Colonic mucosa (tissue), 4 donors: ENCODE measurements at regions not wholly inside any gene's neighbourhood (a gene's known extent, or its start where the extent isn't known, plus 50 kb on each side); places are given as distances from the start of the nearest gene placed in this dataset.

Source experiments
- DNase-seq: peaks from one replicate; pipeline ENCODE4 v3.0.0-alpha.2; 2020
- H3K27ac ChIP-seq: fragments of 200-600 bp; one replicate; pipeline ENCODE4 v1.8.0; 2021
- H3K27me3 ChIP-seq: fragments of 200-600 bp; one replicate; pipeline ENCODE4 v1.8.0; 2021
- H3K36me3 ChIP-seq: fragments of 200-600 bp; one replicate; pipeline ENCODE4 v1.8.0; 2021
- H3K4me1 ChIP-seq: fragments of 200-600 bp; one replicate; pipeline ENCODE4 v1.8.0; 2021; ENCODE audit warnings: mild to moderate bottlenecking
- H3K4me3 ChIP-seq: fragments of 200-600 bp; one replicate; pipeline ENCODE4 v1.8.0; 2021
- H3K9ac ChIP-seq, 2 donors: one replicate each; pipeline ENCODE4 v1.7.0; 2013; ENCODE audit warnings: control low read depth in 2 of 2, low read depth in 2 of 2, low read length in 2 of 2
- H3K9me3 ChIP-seq: fragments of 200-600 bp; one replicate; pipeline ENCODE4 v1.8.0; 2021
- CTCF ChIP-seq: fragments of 200-600 bp; IDR thresholded peaks from one replicate; pipeline ENCODE4 v1.8.0; 2022; ENCODE audit warnings: antibody characterized with exemption, mild to moderate bottlenecking
- intact Hi-C: fragments of 100-400 bp; cut with DNase I; formaldehyde crosslinking; loops from one replicate; pipeline ENCODE4 v1.14.1; 2022
- donor health status: healthy.
- donor health status: DM: no; HTN: no; CAD: no.
- donor health status: DM: no; HTN: no; CAD: no.

GRCh38 chr20:1838556-1839279 lies 56.5 kb upstream of the SIRPA start:
- no peaks in the 10 kb centered on the region for H3K4me1 ChIP-seq
- no peak overlapping the region for H3K4me3 ChIP-seq
- intact Hi-C loops = no loop called here
- no peak for DNase-seq
- no peak overlapping the region for H3K9ac ChIP-seq
- H3K36me3 ChIP-seq = no peaks in the 10 kb centered on the region
- no peaks in the 10 kb centered on the region for H3K27me3 ChIP-seq
- no peak overlapping the region for H3K27ac ChIP-seq
- TF ChIP-seq CTCF = no peak
- no peaks in the 10 kb centered on the region for H3K9me3 ChIP-seq

- TF ChIP-seq CTCF = no peak
- intact Hi-C loops = no loop called here
- Histone ChIP-seq H3K9me3 (no peaks in the 10 kb centered on the region), H3K27ac (no peak overlapping the region), H3K36me3 (no peaks in the 10 kb centered on the region), H3K4me3 (no peak overlapping the region), H3K27me3 (no peaks in the 10 kb centered on the region), H3K9ac (no peak overlapping the region), H3K4me1 (peaks cover 2% of the 10 kb centered on the region)
- DNase-seq = no peak
Measured at GRCh38 chr20:1835186-1836035, 59.8 kb upstream of the SIRPA start.

- Histone ChIP-seq H3K36me3 (no peaks in the 10 kb centered on the region), H3K4me3 (no peak overlapping the region), H3K27me3 (no peaks in the 10 kb centered on the region), H3K9me3 (no peaks in the 10 kb centered on the region), H3K27ac (no peak overlapping the region), H3K4me1 (peaks cover 4% of the 10 kb centered on the region), H3K9ac (no peak overlapping the region)
- intact Hi-C loops = no loop called here
- no peak for TF ChIP-seq CTCF
- DNase-seq = no peak
Measured at GRCh38 chr20:1833728-1834726, 61.2 kb upstream of the SIRPA start.

- Histone ChIP-seq H3K9ac (no peak overlapping the region), H3K4me3 (no peak overlapping the region), H3K27me3 (no peaks in the 10 kb centered on the region), H3K36me3 (no peaks in the 10 kb centered on the region), H3K9me3 (no peaks in the 10 kb centered on the region), H3K27ac (no peak overlapping the region), H3K4me1 (peaks cover 4% of the 10 kb centered on the region)
- DNase-seq = no peak
- TF ChIP-seq CTCF = no peak
- intact Hi-C loops = no loop called here
Measured at GRCh38 chr20:1833216-1833615, 62.0 kb upstream of the SIRPA start.

- H3K36me3 ChIP-seq = no peaks in the 10 kb centered on the region
- no peak overlapping the region for H3K4me3 ChIP-seq
- peaks cover 4% of the 10 kb centered on the region for H3K4me1 ChIP-seq
- TF ChIP-seq CTCF = no peak
- H3K27me3 ChIP-seq = no peaks in the 10 kb centered on the region
- no peak for DNase-seq
- no peak overlapping the region for H3K27ac ChIP-seq
- no peak overlapping the region for H3K9ac ChIP-seq
- intact Hi-C loops = no loop called here
- no peaks in the 10 kb centered on the region for H3K9me3 ChIP-seq
Measured at GRCh38 chr20:1832634-1833033, 62.6 kb upstream of the SIRPA start.
